ENCODE measurements at regions not wholly inside any gene's neighbourhood (a gene's known extent, or its start where the extent isn't known, plus 50 kb on each side); places are given as distances from the start of the nearest gene placed in this dataset.

DNA sequence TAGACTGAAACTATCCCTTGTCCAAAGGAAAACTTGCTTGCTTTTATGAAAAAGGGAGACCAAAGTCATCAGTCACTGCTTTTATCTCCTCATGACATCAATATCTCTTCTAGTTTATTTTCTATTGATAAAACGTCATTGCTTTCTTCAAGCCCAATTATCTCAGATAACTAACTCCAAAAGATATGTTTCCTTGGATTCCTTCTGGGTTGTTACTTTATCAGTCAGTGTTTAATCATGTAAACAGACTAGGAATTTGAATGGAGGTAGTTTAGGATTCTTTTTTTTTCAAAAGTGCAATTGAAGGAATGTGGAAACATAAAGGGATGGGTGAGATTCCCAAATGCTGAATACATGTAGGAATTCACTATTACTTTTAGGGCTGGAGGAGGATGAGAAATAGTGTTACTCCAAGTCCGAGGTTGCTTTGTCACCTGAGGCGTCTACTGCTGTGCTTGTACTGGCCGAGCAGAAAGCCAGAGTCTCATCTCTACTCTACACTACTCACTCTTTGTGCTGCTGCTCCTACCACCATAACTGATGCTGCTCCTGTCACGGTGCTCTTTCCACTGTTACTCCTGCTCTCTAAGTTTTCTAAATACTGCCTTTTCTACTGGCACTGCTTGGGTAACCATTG, 1697.1 kb upstream of the NUDT12 start:
- no peak overlapping the region for H2AFZ ChIP-seq (ENCODE audit: low read depth, low read length, poor library complexity, severe bottlenecking)
- RAD21 ChIA-PET (ENCODE audit: low non-redundant PET in 1 of 2, low total read pairs in 2 of 2, uncharacterized antibody in 2 of 2, unreplicated experiment in 2 of 2): no interaction called here

More for the DNA sequence above, 1697.1 kb upstream of the NUDT12 start:
- H3K4me2 ChIP-seq (ENCODE audit: low read length): no peak overlapping the region
- CTCF ChIA-PET: no interaction called here
- H3K4me1 ChIP-seq (ENCODE audit: control insufficient read depth in 1 of 2, insufficient read depth in 2 of 2, low read length in 2 of 2): no peaks in the 10 kb centered on the region
- no peak for DNase-seq (ENCODE audit: low read depth, low spot score)
- no TSS peak for BruUV-seq (replicated peaks)
- ATAC-seq: no peak
- no peaks in the 10 kb centered on the region for H3K9me3 ChIP-seq (ENCODE audit: control insufficient read depth in 1 of 2, insufficient read depth in 1 of 2, low read depth in 1 of 2, low read length in 2 of 2)
- intact Hi-C loops (cut with micrococcal nuclease): no loop called here
- H3K9me2 ChIP-seq (ENCODE audit: insufficient read depth): no peaks in the 10 kb centered on the region
- H3K27ac ChIP-seq (ENCODE audit: low read depth, low read length): no peak overlapping the region
- POLR2A ChIA-PET: no interaction called here
- TF ChIP-seq EGR1 (IDR thresholded peaks at IDR 0.05; ENCODE audit: low read depth) (no peak), SRF (IDR thresholded peaks at IDR 0.05; ENCODE audit: low read depth) (no peak), REST (IDR thresholded peaks at IDR 0.05; ENCODE audit: low read depth) (no peak), POLR2A (IDR thresholded peaks at IDR 0.05; ENCODE audit: borderline replicate concordance, extremely low read depth, insufficient read depth, insufficient read length) (no peak), EZH2phosphoT487 (IDR thresholded peaks at IDR 0.05; ENCODE audit: borderline replicate concordance) (no peak), SIN3A (IDR thresholded peaks at IDR 0.05; ENCODE audit: low read depth) (no peak), EZH2 (IDR thresholded peaks at IDR 0.05) (no peak), JUND (IDR thresholded peaks at IDR 0.05) (no peak), ZNF274 (IDR thresholded peaks at IDR 0.05; ENCODE audit: low read depth, low read length) (no peak), YY1 (IDR thresholded peaks at IDR 0.05; ENCODE audit: extremely low read depth, insufficient replicate concordance, low read depth, low read length) (no peak), CEBPB (IDR thresholded peaks at IDR 0.05; ENCODE audit: low read depth) (no peak), RAD21 (IDR thresholded peaks at IDR 0.05; ENCODE audit: low read depth) (no peak), ATF3 (IDR thresholded peaks at IDR 0.05) (no peak)
- TF ChIP-seq, protein P1, sequence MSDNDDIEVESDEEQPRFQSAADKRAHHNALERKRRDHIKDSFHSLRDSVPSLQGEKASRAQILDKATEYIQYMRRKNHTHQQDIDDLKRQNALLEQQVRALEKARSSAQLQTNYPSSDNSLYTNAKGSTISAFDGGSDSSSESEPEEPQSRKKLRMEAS (IDR thresholded peaks at IDR 0.05): no peak
- TF ChIP-seq, protein P2, sequence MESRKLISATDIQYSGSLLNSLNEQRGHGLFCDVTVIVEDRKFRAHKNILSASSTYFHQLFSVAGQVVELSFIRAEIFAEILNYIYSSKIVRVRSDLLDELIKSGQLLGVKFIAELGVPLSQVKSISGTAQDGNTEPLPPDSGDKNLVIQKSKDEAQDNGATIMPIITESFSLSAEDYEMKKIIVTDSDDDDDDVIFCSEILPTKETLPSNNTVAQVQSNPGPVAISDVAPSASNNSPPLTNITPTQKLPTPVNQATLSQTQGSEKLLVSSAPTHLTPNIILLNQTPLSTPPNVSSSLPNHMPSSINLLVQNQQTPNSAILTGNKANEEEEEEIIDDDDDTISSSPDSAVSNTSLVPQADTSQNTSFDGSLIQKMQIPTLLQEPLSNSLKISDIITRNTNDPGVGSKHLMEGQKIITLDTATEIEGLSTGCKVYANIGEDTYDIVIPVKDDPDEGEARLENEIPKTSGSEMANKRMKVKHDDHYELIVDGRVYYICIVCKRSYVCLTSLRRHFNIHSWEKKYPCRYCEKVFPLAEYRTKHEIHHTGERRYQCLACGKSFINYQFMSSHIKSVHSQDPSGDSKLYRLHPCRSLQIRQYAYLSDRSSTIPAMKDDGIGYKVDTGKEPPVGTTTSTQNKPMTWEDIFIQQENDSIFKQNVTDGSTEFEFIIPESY (IDR thresholded peaks at IDR 0.05; ENCODE audit: extremely low read depth, insufficient replicate concordance, low read length): no peak
- H3K4me3 ChIP-seq (replicated peaks in 1 of 2; ENCODE audit: low read depth in 1 of 2, low read length in 2 of 2): no peak overlapping the region
- no peak overlapping the region for H3K9ac ChIP-seq (ENCODE audit: low read length)
- H4K20me1 ChIP-seq (ENCODE audit: insufficient read depth): no peaks in the 10 kb centered on the region
- H3K79me2 ChIP-seq (ENCODE audit: insufficient read depth, low read length): no peaks in the 10 kb centered on the region
- H3K27me3 ChIP-seq (ENCODE audit: insufficient read depth, low read length): no peaks in the 10 kb centered on the region
- no peaks in the 10 kb centered on the region for H3K36me3 ChIP-seq (ENCODE audit: control insufficient read depth in 1 of 2, insufficient read depth in 2 of 2, low read length in 2 of 2)

Measured in HCT116 (cell line).